GM23338 (cell line): ENCODE measurements at regions not wholly inside any gene's neighbourhood (a gene's known extent, or its start where the extent isn't known, plus 50 kb on each side); places are given as distances from the start of the nearest gene placed in this dataset.

ENCODE experiments used
- ATAC-seq: fragments of 200-7000 bp; cut with Tn5 transposase; 3 replicates; pipeline ENCODE4 v1.9.1; 2020
- DNase-seq: peaks from one replicate; pipeline ENCODE4 v3.0.0-alpha.2; 2015; ENCODE audit warnings: low spot score
- H2AFZ ChIP-seq: fragments of 200-600 bp; sonication (generic); 2 replicates; pipeline ENCODE4 v1.8.0; 2016; ENCODE audit warnings: antibody characterized with exemption, mild to moderate bottlenecking, moderate library complexity
- H3F3A ChIP-seq: fragments of 200-600 bp; sonication (generic); replicated peaks from 2 replicates; pipeline ENCODE4 v1.8.0; 2017; ENCODE audit warnings: antibody characterized with exemption, mixed run types, low read depth
- H3K27ac ChIP-seq: fragments of 200-600 bp; sonication (generic); 2 replicates; pipeline ENCODE4 v1.6.1; 2016; ENCODE audit warnings: low read depth
- H3K27me3 ChIP-seq: fragments of 200-600 bp; sonication (generic); 2 replicates; pipeline ENCODE4 v1.8.0; 2016; ENCODE audit warnings: mild to moderate bottlenecking, mixed run types, moderate library complexity; ENCODE audit not compliant: insufficient read depth
- H3K36me3 ChIP-seq: fragments of 200-600 bp; sonication (generic); 2 replicates; pipeline ENCODE4 v1.8.0; 2016; ENCODE audit warnings: mild to moderate bottlenecking; ENCODE audit not compliant: insufficient read depth
- H3K4me1 ChIP-seq: fragments of 200-600 bp; sonication (generic); 2 replicates; pipeline ENCODE4 v1.8.0; 2016; ENCODE audit warnings: mild to moderate bottlenecking, moderate library complexity; ENCODE audit not compliant: insufficient read depth
- H3K4me2 ChIP-seq: fragments of 200-600 bp; sonication (generic); 2 replicates; pipeline ENCODE4 v1.7.1; 2017; ENCODE audit warnings: mixed run types
- H3K4me3 ChIP-seq: fragments of 200-600 bp; sonication (generic); 2 replicates; pipeline ENCODE4 v1.6.1; 2016; ENCODE audit warnings: mixed run types
- H3K79me2 ChIP-seq: fragments of 200-600 bp; sonication (generic); replicated peaks from 2 replicates; pipeline ENCODE4 v1.8.0; 2017; ENCODE audit warnings: mild to moderate bottlenecking; ENCODE audit not compliant: insufficient read depth
- H3K9me2 ChIP-seq: fragments of 200-600 bp; sonication (generic); 2 replicates; pipeline ENCODE4 v1.8.0; 2017; ENCODE audit not compliant: insufficient read depth
- H4K20me1 ChIP-seq: fragments of 200-600 bp; sonication (generic); replicated peaks from 2 replicates; pipeline ENCODE4 v1.8.0; 2017; ENCODE audit warnings: mild to moderate bottlenecking; ENCODE audit not compliant: insufficient read depth
- H3K27ac Mint-ChIP-seq: 2 replicates; pipeline ENCODE4 v1.8.0; 2020; ENCODE audit warnings: inconsistent platforms, mild to moderate bottlenecking, moderate library complexity, mixed read lengths
- H3K27me3 Mint-ChIP-seq: 3 replicates; pipeline ENCODE4 v1.8.0; 2022; ENCODE audit warnings: low read depth, mild to moderate bottlenecking, moderate library complexity, mixed read lengths, inconsistent platforms; ENCODE audit not compliant: insufficient read depth, poor library complexity
- H3K36me3 Mint-ChIP-seq: 3 replicates; pipeline ENCODE4 v1.8.0; 2021; ENCODE audit warnings: low read depth, mild to moderate bottlenecking, inconsistent platforms, moderate library complexity, mixed read lengths
- H3K4me1 Mint-ChIP-seq: 3 replicates; pipeline ENCODE4 v1.8.0; 2020; ENCODE audit warnings: mild to moderate bottlenecking, inconsistent platforms, mixed read lengths
- H3K4me3 Mint-ChIP-seq: 3 replicates; pipeline ENCODE4 v1.8.0; 2021; ENCODE audit warnings: moderate library complexity, mild to moderate bottlenecking, inconsistent platforms, mixed read lengths
- H3K9me3 Mint-ChIP-seq: 3 replicates; pipeline ENCODE4 v1.8.0; 2020; ENCODE audit warnings: moderate library complexity, mild to moderate bottlenecking, inconsistent platforms, mixed read lengths
- EZH2phosphoT487 ChIP-seq: fragments of 200-600 bp; sonication (generic); IDR thresholded peaks from one replicate; pipeline ENCODE4 v1.8.1; 2018; ENCODE audit warnings: antibody characterized with exemption; ENCODE audit not compliant: unreplicated experiment
- NANOG ChIP-seq: IDR thresholded peaks from 2 replicates; pipeline ENCODE4 v1.6.1; 2016; ENCODE audit warnings: antibody characterized with exemption, borderline replicate concordance
- ZNF114 ChIP-seq: fragments of 250-450 bp; sonication (Bioruptor Pico); IDR thresholded peaks from 2 replicates; pipeline ENCODE4 v1.5.0; 2020; ENCODE audit warnings: mild to moderate bottlenecking, moderate library complexity
- TF ChIP-seq, protein P1 (sequence below): fragments of 250-450 bp; sonication (Bioruptor Pico); IDR thresholded peaks from 2 replicates; pipeline ENCODE4 v1.5.0; 2020; ENCODE audit warnings: mild to moderate bottlenecking, moderate library complexity
- TF ChIP-seq, protein P2 (sequence below): IDR thresholded peaks from one replicate; pipeline ENCODE4 v1.6.1; 2018; ENCODE audit warnings: antibody characterized with exemption; ENCODE audit not compliant: unreplicated experiment
- TF ChIP-seq, protein P3 (sequence below): IDR thresholded peaks from 2 replicates; pipeline ENCODE4 v1.6.1; 2016; ENCODE audit warnings: antibody characterized with exemption

DNA sequence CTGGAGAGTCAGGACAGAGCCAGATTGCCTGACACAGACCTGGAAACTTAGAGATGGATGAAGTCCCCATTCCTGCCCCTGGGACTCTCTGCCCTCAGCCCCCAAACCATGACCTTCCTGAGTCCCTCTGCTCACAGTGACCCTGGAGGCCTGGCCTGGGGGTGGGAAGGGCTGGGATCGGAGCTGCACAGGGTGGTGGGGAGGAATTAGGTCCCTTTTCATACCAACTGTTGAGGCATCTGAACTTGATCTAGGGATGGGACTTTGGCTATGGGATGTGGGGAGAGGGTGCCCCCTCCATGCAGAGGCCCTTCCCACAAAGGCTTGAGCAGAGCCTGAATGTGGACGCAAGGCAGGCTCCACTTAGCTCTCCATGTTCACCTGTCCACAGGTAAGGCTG is 144.1 kb downstream of the MRPL14 start:
- Mint-ChIP-seq H3K4me1 (peaks cover 2% of the 10 kb centered on the region; the same call in 1 of the 3 replicates), H3K9me3 (no peaks in the 10 kb centered on the region; the same call in 2 of the 3 replicates), H3K4me3 (no peak overlapping the region), H3K27ac (no peak overlapping the region), H3K27me3 (peaks cover 6% of the 10 kb centered on the region), H3K36me3 (no peaks in the 10 kb centered on the region)
- Histone ChIP-seq H4K20me1 (no peaks in the 10 kb centered on the region), H3K79me2 (no peaks in the 10 kb centered on the region), H3F3A (no peaks in the 10 kb centered on the region), H3K4me2 (no peak overlapping the region), H3K27ac (no peak overlapping the region), H3K36me3 (no peaks in the 10 kb centered on the region), H3K27me3 (no peaks in the 10 kb centered on the region), H3K9me2 (no peaks in the 10 kb centered on the region), H3K4me1 (no peaks in the 10 kb centered on the region), H2AFZ (no peak overlapping the region), H3K4me3 (no peak overlapping the region)
- no peak for DNase-seq
- no peak for ATAC-seq
- TF ChIP-seq NANOG (no peak), EZH2phosphoT487 (no peak), ZNF114 (no peak)
- TF ChIP-seq, protein P1, sequence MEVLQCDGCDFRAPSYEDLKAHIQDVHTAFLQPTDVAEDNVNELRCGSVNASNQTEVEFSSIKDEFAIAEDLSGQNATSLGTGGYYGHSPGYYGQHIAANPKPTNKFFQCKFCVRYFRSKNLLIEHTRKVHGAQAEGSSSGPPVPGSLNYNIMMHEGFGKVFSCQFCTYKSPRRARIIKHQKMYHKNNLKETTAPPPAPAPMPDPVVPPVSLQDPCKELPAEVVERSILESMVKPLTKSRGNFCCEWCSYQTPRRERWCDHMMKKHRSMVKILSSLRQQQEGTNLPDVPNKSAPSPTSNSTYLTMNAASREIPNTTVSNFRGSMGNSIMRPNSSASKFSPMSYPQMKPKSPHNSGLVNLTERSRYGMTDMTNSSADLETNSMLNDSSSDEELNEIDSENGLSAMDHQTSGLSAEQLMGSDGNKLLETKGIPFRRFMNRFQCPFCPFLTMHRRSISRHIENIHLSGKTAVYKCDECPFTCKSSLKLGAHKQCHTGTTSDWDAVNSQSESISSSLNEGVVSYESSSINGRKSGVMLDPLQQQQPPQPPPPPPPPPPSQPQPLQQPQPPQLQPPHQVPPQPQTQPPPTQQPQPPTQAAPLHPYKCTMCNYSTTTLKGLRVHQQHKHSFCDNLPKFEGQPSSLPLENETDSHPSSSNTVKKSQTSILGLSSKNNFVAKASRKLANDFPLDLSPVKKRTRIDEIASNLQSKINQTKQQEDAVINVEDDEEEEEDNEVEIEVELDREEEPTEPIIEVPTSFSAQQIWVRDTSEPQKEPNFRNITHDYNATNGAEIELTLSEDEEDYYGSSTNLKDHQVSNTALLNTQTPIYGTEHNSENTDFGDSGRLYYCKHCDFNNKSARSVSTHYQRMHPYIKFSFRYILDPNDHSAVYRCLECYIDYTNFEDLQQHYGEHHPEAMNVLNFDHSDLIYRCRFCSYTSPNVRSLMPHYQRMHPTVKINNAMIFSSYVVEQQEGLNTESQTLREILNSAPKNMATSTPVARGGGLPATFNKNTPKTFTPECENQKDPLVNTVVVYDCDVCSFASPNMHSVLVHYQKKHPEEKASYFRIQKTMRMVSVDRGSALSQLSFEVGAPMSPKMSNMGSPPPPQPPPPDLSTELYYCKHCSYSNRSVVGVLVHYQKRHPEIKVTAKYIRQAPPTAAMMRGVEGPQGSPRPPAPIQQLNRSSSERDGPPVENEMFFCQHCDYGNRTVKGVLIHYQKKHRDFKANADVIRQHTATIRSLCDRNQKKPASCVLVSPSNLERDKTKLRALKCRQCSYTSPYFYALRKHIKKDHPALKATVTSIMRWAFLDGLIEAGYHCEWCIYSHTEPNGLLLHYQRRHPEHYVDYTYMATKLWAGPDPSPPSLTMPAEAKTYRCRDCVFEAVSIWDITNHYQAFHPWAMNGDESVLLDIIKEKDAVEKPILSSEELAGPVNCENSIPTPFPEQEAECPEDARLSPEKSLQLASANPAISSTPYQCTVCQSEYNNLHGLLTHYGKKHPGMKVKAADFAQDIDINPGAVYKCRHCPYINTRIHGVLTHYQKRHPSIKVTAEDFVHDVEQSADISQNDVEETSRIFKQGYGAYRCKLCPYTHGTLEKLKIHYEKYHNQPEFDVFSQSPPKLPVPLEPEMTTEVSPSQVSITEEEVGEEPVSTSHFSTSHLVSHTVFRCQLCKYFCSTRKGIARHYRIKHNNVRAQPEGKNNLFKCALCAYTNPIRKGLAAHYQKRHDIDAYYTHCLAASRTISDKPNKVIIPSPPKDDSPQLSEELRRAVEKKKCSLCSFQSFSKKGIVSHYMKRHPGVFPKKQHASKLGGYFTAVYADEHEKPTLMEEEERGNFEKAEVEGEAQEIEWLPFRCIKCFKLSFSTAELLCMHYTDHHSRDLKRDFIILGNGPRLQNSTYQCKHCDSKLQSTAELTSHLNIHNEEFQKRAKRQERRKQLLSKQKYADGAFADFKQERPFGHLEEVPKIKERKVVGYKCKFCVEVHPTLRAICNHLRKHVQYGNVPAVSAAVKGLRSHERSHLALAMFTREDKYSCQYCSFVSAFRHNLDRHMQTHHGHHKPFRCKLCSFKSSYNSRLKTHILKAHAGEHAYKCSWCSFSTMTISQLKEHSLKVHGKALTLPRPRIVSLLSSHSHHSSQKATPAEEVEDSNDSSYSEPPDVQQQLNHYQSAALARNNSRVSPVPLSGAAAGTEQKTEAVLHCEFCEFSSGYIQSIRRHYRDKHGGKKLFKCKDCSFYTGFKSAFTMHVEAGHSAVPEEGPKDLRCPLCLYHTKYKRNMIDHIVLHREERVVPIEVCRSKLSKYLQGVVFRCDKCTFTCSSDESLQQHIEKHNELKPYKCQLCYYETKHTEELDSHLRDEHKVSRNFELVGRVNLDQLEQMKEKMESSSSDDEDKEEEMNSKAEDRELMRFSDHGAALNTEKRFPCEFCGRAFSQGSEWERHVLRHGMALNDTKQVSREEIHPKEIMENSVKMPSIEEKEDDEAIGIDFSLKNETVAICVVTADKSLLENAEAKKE (CRISPR knock-in tag), result no peak
- TF ChIP-seq, protein P2, sequence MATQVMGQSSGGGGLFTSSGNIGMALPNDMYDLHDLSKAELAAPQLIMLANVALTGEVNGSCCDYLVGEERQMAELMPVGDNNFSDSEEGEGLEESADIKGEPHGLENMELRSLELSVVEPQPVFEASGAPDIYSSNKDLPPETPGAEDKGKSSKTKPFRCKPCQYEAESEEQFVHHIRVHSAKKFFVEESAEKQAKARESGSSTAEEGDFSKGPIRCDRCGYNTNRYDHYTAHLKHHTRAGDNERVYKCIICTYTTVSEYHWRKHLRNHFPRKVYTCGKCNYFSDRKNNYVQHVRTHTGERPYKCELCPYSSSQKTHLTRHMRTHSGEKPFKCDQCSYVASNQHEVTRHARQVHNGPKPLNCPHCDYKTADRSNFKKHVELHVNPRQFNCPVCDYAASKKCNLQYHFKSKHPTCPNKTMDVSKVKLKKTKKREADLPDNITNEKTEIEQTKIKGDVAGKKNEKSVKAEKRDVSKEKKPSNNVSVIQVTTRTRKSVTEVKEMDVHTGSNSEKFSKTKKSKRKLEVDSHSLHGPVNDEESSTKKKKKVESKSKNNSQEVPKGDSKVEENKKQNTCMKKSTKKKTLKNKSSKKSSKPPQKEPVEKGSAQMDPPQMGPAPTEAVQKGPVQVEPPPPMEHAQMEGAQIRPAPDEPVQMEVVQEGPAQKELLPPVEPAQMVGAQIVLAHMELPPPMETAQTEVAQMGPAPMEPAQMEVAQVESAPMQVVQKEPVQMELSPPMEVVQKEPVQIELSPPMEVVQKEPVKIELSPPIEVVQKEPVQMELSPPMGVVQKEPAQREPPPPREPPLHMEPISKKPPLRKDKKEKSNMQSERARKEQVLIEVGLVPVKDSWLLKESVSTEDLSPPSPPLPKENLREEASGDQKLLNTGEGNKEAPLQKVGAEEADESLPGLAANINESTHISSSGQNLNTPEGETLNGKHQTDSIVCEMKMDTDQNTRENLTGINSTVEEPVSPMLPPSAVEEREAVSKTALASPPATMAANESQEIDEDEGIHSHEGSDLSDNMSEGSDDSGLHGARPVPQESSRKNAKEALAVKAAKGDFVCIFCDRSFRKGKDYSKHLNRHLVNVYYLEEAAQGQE, result no peak
- TF ChIP-seq, protein P3, sequence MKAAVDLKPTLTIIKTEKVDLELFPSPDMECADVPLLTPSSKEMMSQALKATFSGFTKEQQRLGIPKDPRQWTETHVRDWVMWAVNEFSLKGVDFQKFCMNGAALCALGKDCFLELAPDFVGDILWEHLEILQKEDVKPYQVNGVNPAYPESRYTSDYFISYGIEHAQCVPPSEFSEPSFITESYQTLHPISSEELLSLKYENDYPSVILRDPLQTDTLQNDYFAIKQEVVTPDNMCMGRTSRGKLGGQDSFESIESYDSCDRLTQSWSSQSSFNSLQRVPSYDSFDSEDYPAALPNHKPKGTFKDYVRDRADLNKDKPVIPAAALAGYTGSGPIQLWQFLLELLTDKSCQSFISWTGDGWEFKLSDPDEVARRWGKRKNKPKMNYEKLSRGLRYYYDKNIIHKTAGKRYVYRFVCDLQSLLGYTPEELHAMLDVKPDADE, result no peak
